Right atrium auricular region (tissue), 2 donors: ENCODE measurements at regions not wholly inside any gene's neighbourhood (a gene's known extent, or its start where the extent isn't known, plus 50 kb on each side); places are given as distances from the start of the nearest gene placed in this dataset.

ENCODE experiments used
- DNase-seq: peaks from one replicate; pipeline ENCODE4 v3.0.0-alpha.2; 2019; ENCODE audit warnings: low spot score
- H3K27ac ChIP-seq, 2 donors: fragments of 200-600 bp; sonication (generic); 1 replicate in 1 of 2; 2 replicates in 1 of 2; pipeline ENCODE4 v1.5.1; 2016 to 2019
- H3K27me3 ChIP-seq, 2 donors: fragments of 200-600 bp; sonication (generic); one replicate each; pipeline versions ENCODE4 v1.5.1 to v1.6.0; 2017 to 2019
- H3K36me3 ChIP-seq: fragments of 200-600 bp; sonication (generic); one replicate; pipeline ENCODE4 v1.5.1; 2016
- H3K4me1 ChIP-seq, 2 donors: fragments of 200-600 bp; sonication (generic); one replicate each; pipeline versions ENCODE4 v1.5.1 to v1.6.0; 2017 to 2019
- H3K4me3 ChIP-seq, 2 donors: fragments of 200-600 bp; sonication (generic); 1 replicate in 1 of 2; 2 replicates in 1 of 2; pipeline ENCODE4 v1.5.1; 2017 to 2019; ENCODE audit warnings: mild to moderate bottlenecking in 1 of 2, moderate library complexity in 1 of 2
- H3K9me3 ChIP-seq, 2 donors: fragments of 200-600 bp; sonication (generic); one replicate each; pipeline ENCODE4 v1.5.1; 2019
- CTCF ChIP-seq, 2 donors: fragments of 200-600 bp; sonication (generic); IDR thresholded peaks; one replicate each; pipeline ENCODE4 v1.5.1; 2019; ENCODE audit warnings: antibody characterized with exemption in 2 of 2

GRCh38 chr2:76211991-76212985, 501.6 kb upstream of the GCFC2 start:
- no peaks in the 10 kb centered on the region for H3K4me1 ChIP-seq

DNA sequence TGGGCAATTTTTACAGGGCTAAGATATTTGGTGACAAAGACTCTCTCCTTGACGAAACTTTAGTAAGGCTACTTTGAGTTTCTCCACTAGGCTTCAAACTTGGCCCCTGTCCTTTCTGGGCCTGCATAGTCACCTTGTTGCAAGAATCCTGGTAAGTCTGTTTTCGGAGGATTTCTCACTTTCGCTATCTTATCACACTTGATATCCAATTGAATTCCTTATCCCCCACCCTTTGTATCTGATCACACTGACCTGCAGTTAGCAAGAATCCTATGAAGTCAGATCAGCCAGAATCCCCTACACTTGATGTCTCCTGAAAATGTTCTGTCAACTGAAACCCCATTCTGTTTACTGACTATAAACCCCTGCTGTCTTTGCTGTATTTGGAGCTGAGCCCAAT, 499.8 kb upstream of the GCFC2 start:
- Histone ChIP-seq H3K27ac (no peak overlapping the region), H3K4me3 (no peak overlapping the region), H3K9me3 (no peaks in the 10 kb centered on the region), H3K36me3 (no peaks in the 10 kb centered on the region), H3K4me1 (no peaks in the 10 kb centered on the region), H3K27me3 (no peaks in the 10 kb centered on the region)
- TF ChIP-seq CTCF (IDR thresholded peaks at IDR 0.05): no peak
- DNase-seq: no peak

More at GRCh38 chr2:76211991-76212985, 501.6 kb upstream of the GCFC2 start:
- H3K27me3 ChIP-seq: no peaks in the 10 kb centered on the region
- no peak overlapping the region for H3K27ac ChIP-seq
- H3K36me3 ChIP-seq: no peaks in the 10 kb centered on the region
- no peak for DNase-seq
- no peak overlapping the region for H3K4me3 ChIP-seq
- H3K9me3 ChIP-seq: no peaks in the 10 kb centered on the region
- no peak for TF ChIP-seq CTCF (IDR thresholded peaks at IDR 0.05)

GRCh38 chr2:76204048-76204447, 493.3 kb upstream of the GCFC2 start:
- Histone ChIP-seq H3K4me3 (no peak overlapping the region), H3K4me1 (no peaks in the 10 kb centered on the region), H3K27ac (no peak overlapping the region), H3K36me3 (no peaks in the 10 kb centered on the region), H3K27me3 (no peaks in the 10 kb centered on the region), H3K9me3 (no peaks in the 10 kb centered on the region)
- DNase-seq: no peak
- no peak for TF ChIP-seq CTCF (IDR thresholded peaks at IDR 0.05)

DNA sequence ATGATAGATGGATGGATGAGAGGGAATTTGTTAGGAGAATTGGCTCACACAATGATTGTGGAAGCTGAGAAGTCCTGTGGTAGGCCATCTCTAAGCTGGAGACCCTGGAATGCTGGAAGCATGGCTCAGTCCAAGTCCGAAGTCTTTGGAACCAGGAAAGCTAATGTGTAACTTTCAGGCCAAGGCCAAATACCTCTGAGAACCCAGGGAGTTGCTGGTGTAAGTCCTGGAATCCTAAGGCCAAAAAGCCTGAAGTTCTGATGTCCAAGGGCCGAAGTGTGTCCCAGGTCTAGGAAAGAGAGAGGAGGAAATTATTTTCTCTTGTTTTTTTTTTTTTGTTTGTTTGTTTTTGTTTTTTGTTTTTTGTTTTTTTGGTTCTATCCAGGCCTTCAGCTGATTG, 492.2 kb upstream of the GCFC2 start:
- H3K4me3 ChIP-seq: no peak overlapping the region
- H3K4me1 ChIP-seq: no peaks in the 10 kb centered on the region
- no peak for TF ChIP-seq CTCF (IDR thresholded peaks at IDR 0.05)
- no peak for DNase-seq
- H3K27ac ChIP-seq: no peak overlapping the region
- no peaks in the 10 kb centered on the region for H3K27me3 ChIP-seq
- no peaks in the 10 kb centered on the region for H3K36me3 ChIP-seq
- H3K9me3 ChIP-seq: no peaks in the 10 kb centered on the region

GRCh38 chr2:76197842-76198448, 487.2 kb upstream of the GCFC2 start:
- H3K36me3 ChIP-seq: no peaks in the 10 kb centered on the region
- H3K27me3 ChIP-seq: no peaks in the 10 kb centered on the region
- no peak overlapping the region for H3K4me3 ChIP-seq
- H3K4me1 ChIP-seq: no peaks in the 10 kb centered on the region
- no peak overlapping the region for H3K27ac ChIP-seq
- no peaks in the 10 kb centered on the region for H3K9me3 ChIP-seq
- DNase-seq: peak; percentile 61
- TF ChIP-seq CTCF (IDR thresholded peaks at IDR 0.05): peak; percentile 39 to 78
